CD14-positive monocyte (primary cell): ENCODE measurements at regions not wholly inside any gene's neighbourhood (a gene's known extent, or its start where the extent isn't known, plus 50 kb on each side); places are given as distances from the start of the nearest gene placed in this dataset.

Source experiments
- DNase-seq, 3 donors: peaks; one replicate each; pipeline ENCODE4 v3.0.0-alpha.2; 2011 to 2022
- H2AFZ ChIP-seq: 2 replicates; pipeline ENCODE4 v1.6.0; 2012; ENCODE audit warnings: mild to moderate bottlenecking, low read depth, low read length, inconsistent platforms; ENCODE audit not compliant: insufficient read depth, poor library complexity, severe bottlenecking
- H3K27ac ChIP-seq, 2 donors: 1 replicate in 1 of 2; 2 replicates in 1 of 2; pipeline ENCODE4 v1.5.1; 2012 to 2013; ENCODE audit warnings: low read length in 2 of 2, control low read depth in 1 of 2, inconsistent platforms in 1 of 2, low read depth in 1 of 2, mild to moderate bottlenecking in 1 of 2
- H3K27me3 ChIP-seq, 2 donors: one replicate each; pipeline versions ENCODE4 v1.6.0 to v1.6.1; 2011 to 2013; ENCODE audit warnings: low read length in 2 of 2; ENCODE audit not compliant: control insufficient read depth in 2 of 2, insufficient read depth in 2 of 2
- H3K36me3 ChIP-seq, 2 donors: replicated peaks in 1 of 2; 1 replicate in 1 of 2; 2 replicates in 1 of 2; pipeline versions ENCODE4 v1.5.1 to v1.6.1; 2012 to 2013; ENCODE audit warnings: low read length in 2 of 2, control low read depth in 1 of 2, inconsistent platforms in 1 of 2, mild to moderate bottlenecking in 1 of 2; ENCODE audit not compliant: insufficient read depth in 2 of 2, control insufficient read depth in 1 of 2
- H3K4me1 ChIP-seq, 2 donors: 1 replicate in 1 of 2; 2 replicates in 1 of 2; pipeline versions ENCODE4 v1.5.1 to v1.6.1; 2012 to 2013; ENCODE audit warnings: low read length in 2 of 2, control low read depth in 1 of 2, inconsistent platforms in 1 of 2, mild to moderate bottlenecking in 1 of 2, moderate library complexity in 1 of 2; ENCODE audit not compliant: insufficient read depth in 2 of 2, control insufficient read depth in 1 of 2
- H3K4me2 ChIP-seq: replicated peaks from 2 replicates; pipeline ENCODE3; 2012; ENCODE audit warnings: low read length, moderate library complexity, mild to moderate bottlenecking; ENCODE audit not compliant: poor library complexity, severe bottlenecking; ENCODE audit errors: extremely low read depth
- H3K4me3 ChIP-seq, 3 experiments: fragments of 200-600 bp in 1 of 3; sonication (generic) in 1 of 3; replicated peaks in 1 of 3; 1 replicate in 2 of 3; 2 replicates in 1 of 3; pipeline ENCODE4 v1.5.1; 2011 to 2013; ENCODE audit warnings: low read length in 3 of 3, mild to moderate bottlenecking in 3 of 3, control low read depth in 2 of 3, low read depth in 2 of 3, inconsistent platforms in 1 of 3, moderate library complexity in 1 of 3
- H3K79me2 ChIP-seq: 2 replicates; pipeline ENCODE4 v1.6.0; 2012; ENCODE audit warnings: mild to moderate bottlenecking, control low read depth, inconsistent platforms, low read length, moderate library complexity; ENCODE audit not compliant: insufficient read depth
- H3K9ac ChIP-seq: 2 replicates; pipeline ENCODE4 v1.6.0; 2017; ENCODE audit warnings: low read length, mild to moderate bottlenecking; ENCODE audit not compliant: insufficient read depth, poor library complexity, severe bottlenecking
- H3K9me3 ChIP-seq, 2 donors: replicated peaks in 1 of 2; 1 replicate in 1 of 2; 2 replicates in 1 of 2; pipeline versions ENCODE4 v1.5.1 to v1.6.1; 2012 to 2013; ENCODE audit warnings: low read length in 2 of 2, control low read depth in 1 of 2; ENCODE audit not compliant: control insufficient read depth in 1 of 2, insufficient read depth in 1 of 2
- H4K20me1 ChIP-seq: 2 replicates; pipeline ENCODE4 v1.6.0; 2012; ENCODE audit warnings: mild to moderate bottlenecking, low read length, control low read depth, moderate library complexity; ENCODE audit not compliant: insufficient read depth
- H3K27ac Mint-ChIP-seq, 7 donors: one replicate each; pipeline ENCODE4 v1.8.0; 2020; ENCODE audit warnings: mild to moderate bottlenecking in 7 of 7, mixed read lengths in 7 of 7, moderate library complexity in 6 of 7, inconsistent platforms in 2 of 7
- H3K27me3 Mint-ChIP-seq, 3 donors: one replicate each; pipeline ENCODE4 v1.8.0; 2021 to 2022; ENCODE audit warnings: low read depth in 3 of 3, mild to moderate bottlenecking in 3 of 3, mixed read lengths in 3 of 3, moderate library complexity in 3 of 3, inconsistent platforms in 1 of 3
- H3K36me3 Mint-ChIP-seq, 2 donors: one replicate each; pipeline ENCODE4 v1.8.0; 2020; ENCODE audit warnings: mixed read lengths in 2 of 2, inconsistent platforms in 1 of 2, mild to moderate bottlenecking in 1 of 2
- H3K4me1 Mint-ChIP-seq: one replicate; pipeline ENCODE4 v1.8.0; 2020; ENCODE audit warnings: mild to moderate bottlenecking, mixed read lengths
- H3K4me3 Mint-ChIP-seq, 2 donors: one replicate each; pipeline ENCODE4 v1.8.0; 2020; ENCODE audit warnings: mild to moderate bottlenecking in 2 of 2, mixed read lengths in 2 of 2, moderate library complexity in 1 of 2
- H3K9me3 Mint-ChIP-seq, 7 donors: one replicate each; pipeline ENCODE4 v1.8.0; 2020 to 2022; ENCODE audit warnings: mixed read lengths in 7 of 7, mild to moderate bottlenecking in 6 of 7, moderate library complexity in 6 of 7, inconsistent platforms in 2 of 7
- CTCF ChIP-seq: fragments of 200-600 bp; IDR thresholded peaks from one replicate; pipeline ENCODE4 v1.8.0; 2022; ENCODE audit warnings: antibody characterized with exemption, mild to moderate bottlenecking
- WGBS: methylation state at CpG from one replicate; pipeline ENCODE4 v1.1.5; 2013; ENCODE audit warnings: missing lambda C conversion rate; ENCODE audit not compliant: insufficient coverage; 5-methylcytosine and 5-hydroxymethylcytosine counted together
- intact Hi-C, 2 donors: fragments of 100-400 bp; cut with micrococcal nuclease; formaldehyde crosslinking; loops; one replicate each; pipeline versions ENCODE4 v1.15.0 to v1.15.1; 2023

GRCh38 chr14:42750771-42751170 is 1144.1 kb downstream of the LRFN5 start:
- H3K36me3 Mint-ChIP-seq, result no peaks in the 10 kb centered on the region
- Histone ChIP-seq H3K4me3 (no peak overlapping the region), H3K36me3 (no peaks in the 10 kb centered on the region), H3K27me3 (no peaks in the 10 kb centered on the region), H3K27ac (no peak overlapping the region), H3K9ac (no peak overlapping the region), H4K20me1 (no peaks in the 10 kb centered on the region), H3K9me3 (no peaks in the 10 kb centered on the region), H2AFZ (no peak overlapping the region), H3K4me2 (no peak overlapping the region), H3K79me2 (no peaks in the 10 kb centered on the region), H3K4me1 (no peaks in the 10 kb centered on the region)
- no peak for TF ChIP-seq CTCF
- no peak for DNase-seq
- H3K27ac Mint-ChIP-seq, result no peak overlapping the region
- peaks cover 0 to 3% (median 2%) of the 10 kb centered on the region in 7 donors for H3K9me3 Mint-ChIP-seq
- H3K4me3 Mint-ChIP-seq, result no peak overlapping the region
- intact Hi-C loops, result no loop called here
- H3K27me3 Mint-ChIP-seq, result peaks cover 0 to 1% (median 0%) of the 10 kb centered on the region in 3 donors
- no peaks in the 10 kb centered on the region for H3K4me1 Mint-ChIP-seq

- H3K9me3 ChIP-seq, result peaks cover 4 to 11% of the 10 kb centered on the region in 2 donors
- no peaks in the 10 kb centered on the region for H3K79me2 ChIP-seq
- no CpG with 5 or more reads among the region's 2 CpGs for WGBS
- DNase-seq, result no peak
- H3K4me3 Mint-ChIP-seq, result no peak overlapping the region
- intact Hi-C loops, result no loop called here
- no peaks in the 10 kb centered on the region for H3K27me3 ChIP-seq
- no peak overlapping the region for H2AFZ ChIP-seq
- no peaks in the 10 kb centered on the region for H3K4me1 Mint-ChIP-seq
- peaks cover 0 to 9% (median 3%) of the 10 kb centered on the region in 7 donors for H3K9me3 Mint-ChIP-seq
- no peaks in the 10 kb centered on the region for H3K27me3 Mint-ChIP-seq
- no peak overlapping the region for H3K4me3 ChIP-seq
- no peaks in the 10 kb centered on the region for H3K36me3 Mint-ChIP-seq
- H3K9ac ChIP-seq, result no peak overlapping the region
- no peak overlapping the region for H3K4me2 ChIP-seq
- TF ChIP-seq CTCF, result no peak
- H3K27ac ChIP-seq, result no peak overlapping the region
- H3K27ac Mint-ChIP-seq, result no peak overlapping the region
- no peaks in the 10 kb centered on the region for H4K20me1 ChIP-seq
- no peaks in the 10 kb centered on the region for H3K36me3 ChIP-seq
- H3K4me1 ChIP-seq, result no peaks in the 10 kb centered on the region
Measured at GRCh38 chr14:42742084-42742483, 1135.4 kb downstream of the LRFN5 start.
